ENCODE measurements at regions not wholly inside any gene's neighbourhood (a gene's known extent, or its start where the extent isn't known, plus 50 kb on each side); places are given as distances from the start of the nearest gene placed in this dataset.
A peak's percentile ranks its signal among the peaks of the same experiment; 100 is the strongest.

DNA sequence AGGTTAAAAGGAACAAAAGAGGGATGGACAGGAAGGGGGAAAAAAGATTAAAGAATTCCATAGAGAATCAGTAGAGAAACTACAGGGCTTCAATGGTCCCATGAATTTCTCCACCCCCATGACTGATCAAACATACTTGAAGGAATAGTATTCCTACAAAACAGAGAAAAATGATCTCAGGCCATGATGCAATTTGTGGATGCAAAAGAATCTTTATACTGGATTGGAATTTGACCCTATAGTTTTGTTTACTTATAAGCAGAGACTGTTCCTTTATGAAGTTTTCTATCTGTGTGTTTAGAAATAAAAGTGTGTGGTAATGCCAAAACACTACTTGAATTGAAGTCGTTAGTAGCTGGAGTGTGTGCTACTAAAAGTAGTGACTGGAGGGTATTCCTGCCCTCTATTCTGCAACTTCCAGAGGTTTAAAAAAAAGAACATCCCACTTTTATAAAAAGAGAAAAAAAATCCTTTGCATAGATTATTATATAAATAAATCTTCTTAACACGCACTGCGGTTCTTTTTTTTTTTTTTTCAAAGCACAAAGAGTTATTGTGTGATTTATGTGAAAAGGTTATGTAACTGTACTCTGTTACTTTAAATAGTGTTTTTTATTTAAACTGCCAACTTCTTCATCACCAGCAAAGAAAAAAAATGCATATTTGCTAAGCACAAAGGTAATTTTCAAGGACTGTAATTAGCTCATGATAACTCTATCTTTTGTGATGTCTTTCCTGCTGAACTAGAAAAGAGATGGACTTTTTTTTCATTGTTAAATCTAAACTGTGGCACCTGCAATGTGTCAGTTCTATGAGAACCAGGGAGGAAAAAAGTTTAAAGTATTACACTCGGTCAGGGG lies 214.5 kb upstream of the CITED2 start:
- H3K36me3 ChIP-seq (ENCODE audit: low read depth, missing control alignments), result no peaks in the 10 kb centered on the region
- WGBS, 2 donors, result 28 to 33% methylated on average over 4 of the region's 4 CpGs
- no peak for DNase-seq
- H3K4me1 ChIP-seq, result peaks cover 32% of the 10 kb centered on the region
- no peak overlapping the region for H3K4me3 ChIP-seq
- H3K27me3 ChIP-seq, result no peaks in the 10 kb centered on the region
- peak overlapping the region; percentile 48 to 71 for H3K27ac ChIP-seq
- no peaks in the 10 kb centered on the region for H3K9me3 ChIP-seq
- intact Hi-C loops (cut with DNase I; ENCODE audit: low total_unique reads), result no loop called here
- no peak for TF ChIP-seq POLR2A (IDR thresholded peaks at IDR 0.05)
- TF ChIP-seq, protein P1, sequence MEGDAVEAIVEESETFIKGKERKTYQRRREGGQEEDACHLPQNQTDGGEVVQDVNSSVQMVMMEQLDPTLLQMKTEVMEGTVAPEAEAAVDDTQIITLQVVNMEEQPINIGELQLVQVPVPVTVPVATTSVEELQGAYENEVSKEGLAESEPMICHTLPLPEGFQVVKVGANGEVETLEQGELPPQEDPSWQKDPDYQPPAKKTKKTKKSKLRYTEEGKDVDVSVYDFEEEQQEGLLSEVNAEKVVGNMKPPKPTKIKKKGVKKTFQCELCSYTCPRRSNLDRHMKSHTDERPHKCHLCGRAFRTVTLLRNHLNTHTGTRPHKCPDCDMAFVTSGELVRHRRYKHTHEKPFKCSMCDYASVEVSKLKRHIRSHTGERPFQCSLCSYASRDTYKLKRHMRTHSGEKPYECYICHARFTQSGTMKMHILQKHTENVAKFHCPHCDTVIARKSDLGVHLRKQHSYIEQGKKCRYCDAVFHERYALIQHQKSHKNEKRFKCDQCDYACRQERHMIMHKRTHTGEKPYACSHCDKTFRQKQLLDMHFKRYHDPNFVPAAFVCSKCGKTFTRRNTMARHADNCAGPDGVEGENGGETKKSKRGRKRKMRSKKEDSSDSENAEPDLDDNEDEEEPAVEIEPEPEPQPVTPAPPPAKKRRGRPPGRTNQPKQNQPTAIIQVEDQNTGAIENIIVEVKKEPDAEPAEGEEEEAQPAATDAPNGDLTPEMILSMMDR (IDR thresholded peaks at IDR 0.05), result no peak

DNA sequence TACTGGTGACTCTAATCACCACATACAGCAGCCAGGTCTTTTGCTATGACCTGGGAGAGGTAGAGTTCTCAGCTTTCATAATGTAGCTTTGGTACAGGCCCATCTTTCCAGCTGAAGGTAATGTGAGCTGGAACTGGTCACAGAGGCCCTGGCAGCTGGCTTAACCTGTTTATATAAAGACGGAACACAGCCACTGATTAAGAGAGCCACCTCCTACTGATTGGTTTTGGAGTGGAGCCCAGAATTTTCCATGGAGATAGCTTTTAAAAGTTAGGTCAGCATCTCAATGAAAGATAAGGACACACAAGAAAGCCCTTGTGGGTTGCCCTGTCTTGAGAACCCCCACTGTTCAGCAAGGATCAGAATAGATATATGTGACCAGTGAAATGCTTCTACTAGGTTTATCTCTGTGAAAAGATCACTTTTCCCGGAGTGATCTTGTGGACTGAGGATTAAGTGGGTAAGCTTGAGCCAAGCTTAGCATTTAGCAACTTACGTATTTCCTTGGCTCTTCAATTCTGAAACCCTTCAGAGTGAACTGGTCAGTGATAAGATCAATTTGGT lies 213.7 kb upstream of the CITED2 start:
- intact Hi-C loops (cut with DNase I; ENCODE audit: low total_unique reads), result no loop called here
- Histone ChIP-seq H3K27me3 (no peaks in the 10 kb centered on the region), H3K4me1 (peaks cover 32% of the 10 kb centered on the region), H3K27ac (peak overlapping the region; percentile 53 to 71), H3K36me3 (ENCODE audit: low read depth, missing control alignments) (no peaks in the 10 kb centered on the region), H3K4me3 (no peak overlapping the region), H3K9me3 (no peaks in the 10 kb centered on the region)
- TF ChIP-seq POLR2A (IDR thresholded peaks at IDR 0.05), result no peak
- TF ChIP-seq, protein P1 (IDR thresholded peaks at IDR 0.05), result no peak
- WGBS, 2 donors, result 42 to 62% methylated on average over 3 of the region's 3 CpGs
- peak; percentile 82 for DNase-seq

DNA sequence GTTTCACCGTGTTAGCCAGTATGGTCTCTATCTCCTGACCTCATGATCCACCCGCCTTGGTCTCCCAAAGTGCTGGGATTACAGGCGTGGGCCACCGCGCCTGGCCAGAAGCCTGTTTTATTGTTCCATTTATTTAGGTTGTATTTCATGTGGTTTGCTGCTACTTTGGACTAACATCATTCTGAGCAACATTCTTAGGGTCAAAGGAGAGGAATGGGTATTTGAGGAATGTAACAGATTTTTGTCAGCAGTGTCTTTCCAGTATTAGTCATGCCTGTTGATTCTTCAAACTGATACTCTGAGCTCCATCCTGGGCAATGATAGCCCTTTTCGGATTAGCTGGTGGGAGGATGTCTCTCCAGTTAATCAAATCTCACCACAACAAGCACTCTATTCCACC lies 213.0 kb upstream of the CITED2 start:
- H3K36me3 ChIP-seq (ENCODE audit: low read depth, missing control alignments), result no peaks in the 10 kb centered on the region
- H3K9me3 ChIP-seq, result no peaks in the 10 kb centered on the region
- peaks cover 32% of the 10 kb centered on the region for H3K4me1 ChIP-seq
- 62 to 64% methylated on average over 6 of the region's 6 CpGs for WGBS, 2 donors
- H3K27ac ChIP-seq, result peak overlapping the region; percentile 53 to 71
- H3K4me3 ChIP-seq, result no peak overlapping the region
- no peaks in the 10 kb centered on the region for H3K27me3 ChIP-seq
- DNase-seq, result no peak
- intact Hi-C loops (cut with DNase I; ENCODE audit: low total_unique reads), result no loop called here
- TF ChIP-seq POLR2A (IDR thresholded peaks at IDR 0.05), result no peak
- TF ChIP-seq, protein P1 (IDR thresholded peaks at IDR 0.05), result no peak

DNA sequence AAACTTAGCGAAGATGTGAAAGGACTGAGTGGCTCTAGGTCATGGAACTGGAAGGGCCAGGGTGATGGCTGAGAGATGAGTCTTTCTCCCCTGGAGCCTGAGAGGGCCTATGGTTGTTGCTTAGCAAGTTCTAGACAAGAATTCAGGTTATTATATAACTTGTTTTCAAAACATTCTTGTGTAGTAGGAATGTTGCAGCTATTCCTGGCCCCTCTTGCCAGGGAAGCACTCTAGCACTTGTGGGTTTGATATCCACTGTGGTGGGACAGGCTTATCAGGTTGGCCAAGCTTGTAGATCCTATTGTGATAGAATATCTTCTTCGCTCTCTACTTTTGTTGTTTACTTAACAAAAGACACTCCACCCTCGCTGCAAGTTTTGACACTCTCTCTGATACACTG lies 211.8 kb upstream of the CITED2 start:
- H3K4me3 ChIP-seq, result no peak overlapping the region
- no peak for TF ChIP-seq POLR2A (IDR thresholded peaks at IDR 0.05)
- TF ChIP-seq, protein P1 (IDR thresholded peaks at IDR 0.05), result no peak
- no peaks in the 10 kb centered on the region for H3K36me3 ChIP-seq (ENCODE audit: low read depth, missing control alignments)
- 94 to 95% methylated on average over 3 of the region's 3 CpGs for whole genome bisulfite sequencing, 2 donors
- intact Hi-C loops (cut with DNase I; ENCODE audit: low total_unique reads), result no loop called here
- DNase-seq, result no peak
- no peaks in the 10 kb centered on the region for H3K27me3 ChIP-seq
- peaks cover 32% of the 10 kb centered on the region for H3K4me1 ChIP-seq
- H3K9me3 ChIP-seq, result no peaks in the 10 kb centered on the region
- H3K27ac ChIP-seq, result no peak overlapping the region
